ENCODE measurements at regions not wholly inside any gene's neighbourhood (a gene's known extent, or its start where the extent isn't known, plus 50 kb on each side); places are given as distances from the start of the nearest gene placed in this dataset.

GRCh38 chr9:104279535-104280177, 185.5 kb downstream of the SMC2 start:
- TF ChIP-seq CTCF (IDR thresholded peaks at IDR 0.05) (no peak), POLR2A (IDR thresholded peaks at IDR 0.05) (no peak)

Measured in esophagus squamous epithelium (tissue), 4 donors.